Stimulated activated CD8-positive, alpha-beta memory T cell treated with anti-CD3 and anti-CD28 coated beads, Interleukin-7, amount 100 ng/mL, for 48 hours (primary cell): ENCODE measurements at regions not wholly inside any gene's neighbourhood (a gene's known extent, or its start where the extent isn't known, plus 50 kb on each side); places are given as distances from the start of the nearest gene placed in this dataset.

Experiments
- DNase-seq, 2 donors: peaks; one replicate each; pipeline ENCODE4 v3.0.0-alpha.2; 2020; ENCODE audit warnings: low read depth in 1 of 2; ENCODE audit errors: extremely low read depth in 1 of 2

- no peak for DNase-seq
Observed at GRCh38 chr2:18703555-18703954, 114.2 kb upstream of the NT5C1B start.

DNA sequence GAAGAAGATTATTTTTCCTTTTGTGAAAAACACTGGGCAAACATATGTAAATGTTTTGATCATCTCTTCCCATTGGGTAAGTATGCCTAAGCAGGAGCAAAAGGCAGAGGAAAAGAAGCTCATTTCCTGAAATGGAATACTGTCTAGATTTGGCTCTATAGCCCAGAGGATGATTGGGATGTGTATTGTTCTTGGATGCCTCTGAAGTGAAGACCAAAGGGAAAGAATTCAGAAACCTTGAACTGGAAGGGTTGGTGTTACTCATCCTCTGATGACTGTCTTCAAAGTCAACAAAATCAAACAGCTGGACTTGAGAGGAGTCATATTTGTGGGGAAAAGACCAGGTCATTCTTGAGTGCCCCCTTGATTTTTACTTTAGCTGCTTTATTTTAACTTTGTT, 112.6 kb upstream of the NT5C1B start:
- DNase-seq, result no peak

DNA sequence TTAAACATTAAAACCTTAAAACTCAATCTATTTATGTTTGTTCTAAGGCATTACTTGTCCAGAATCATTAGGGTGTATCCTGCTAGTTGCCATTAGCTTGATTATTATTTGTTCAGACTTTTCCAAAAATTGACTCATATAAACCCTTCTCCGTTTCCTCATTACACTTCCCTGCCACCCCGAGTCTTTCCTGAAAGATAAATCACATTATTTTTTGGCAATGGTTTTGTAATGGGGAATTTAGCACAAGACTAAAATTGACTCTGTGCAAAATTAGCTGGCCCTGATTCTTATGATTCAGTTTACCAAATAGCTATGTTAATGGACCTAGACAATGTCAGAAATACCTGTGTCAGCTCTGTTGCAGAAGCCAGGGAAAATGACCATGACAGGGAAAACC, 112.2 kb upstream of the NT5C1B start:
- DNase-seq, result no peak

- DNase-seq, result no peak
Observed at GRCh38 chr2:18690342-18690741, 101.0 kb upstream of the NT5C1B start.

GRCh38 chr2:18684206-18685038, 95.1 kb upstream of the NT5C1B start:
- no peak for DNase-seq

DNA sequence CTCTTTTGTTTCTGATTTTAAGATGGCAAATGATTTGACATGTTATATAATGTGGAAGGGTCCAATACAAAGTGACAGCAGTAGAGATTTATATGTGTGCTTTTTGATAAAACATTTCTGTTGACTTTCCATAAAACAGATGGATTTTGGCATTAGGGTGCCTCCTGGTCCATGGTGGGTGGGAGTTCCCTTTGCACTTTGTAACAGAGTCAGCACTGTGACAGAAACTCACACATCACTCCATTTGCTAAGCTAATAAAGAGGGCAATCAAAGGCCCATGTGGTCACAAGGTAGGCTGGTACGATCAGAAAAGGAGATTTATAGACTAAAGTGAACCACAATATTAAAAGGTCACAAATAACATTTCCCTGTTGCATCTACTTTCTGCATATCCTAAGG, 93.3 kb upstream of the NT5C1B start:
- no peak for DNase-seq

DNA sequence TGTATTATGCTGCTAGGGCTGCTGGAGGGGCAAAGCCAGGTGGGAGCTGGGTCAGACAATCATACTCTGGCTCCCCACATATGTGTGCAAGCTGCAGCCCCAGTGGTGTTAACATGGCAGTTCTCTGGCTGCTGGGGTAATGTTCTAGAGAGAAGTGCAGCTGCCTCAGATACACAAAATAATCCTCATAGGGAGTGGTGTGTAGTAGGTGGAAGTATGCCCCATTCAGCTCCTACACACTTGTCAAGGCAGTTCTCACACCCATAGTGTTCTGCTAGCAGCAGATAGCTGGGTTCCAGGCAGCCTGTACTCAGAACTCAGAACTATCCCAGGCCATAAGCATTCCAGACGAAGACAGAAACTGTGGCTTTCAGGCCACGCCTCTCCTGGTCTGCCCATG, 87.9 kb upstream of the NT5C1B start:
- DNase-seq, result no peak

DNA sequence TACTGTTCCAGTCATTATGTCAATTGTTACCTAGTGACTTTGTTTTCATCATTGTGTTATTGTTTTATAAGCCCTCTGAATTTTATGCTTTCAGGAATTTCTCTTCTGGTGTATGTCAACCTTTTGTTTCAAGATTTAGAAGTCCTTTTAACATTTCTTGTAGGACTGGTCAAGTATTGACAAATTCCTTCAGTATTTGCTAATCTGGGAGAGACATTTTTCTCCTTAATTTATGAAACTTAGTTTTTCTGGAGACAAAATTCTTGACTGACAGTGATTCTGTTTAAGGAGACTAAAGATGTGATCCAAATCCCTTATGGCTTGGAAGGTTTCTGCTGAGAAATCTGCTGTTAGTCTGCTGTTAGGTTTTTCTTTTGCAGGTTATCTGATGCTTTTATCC, 84.9 kb upstream of the NT5C1B start:
- DNase-seq, result no peak

GRCh38 chr2:18671363-18671762, 82.0 kb upstream of the NT5C1B start:
- no peak for DNase-seq

- DNase-seq, result no peak
Observed at GRCh38 chr2:18668221-18668620, 78.9 kb upstream of the NT5C1B start.

DNA sequence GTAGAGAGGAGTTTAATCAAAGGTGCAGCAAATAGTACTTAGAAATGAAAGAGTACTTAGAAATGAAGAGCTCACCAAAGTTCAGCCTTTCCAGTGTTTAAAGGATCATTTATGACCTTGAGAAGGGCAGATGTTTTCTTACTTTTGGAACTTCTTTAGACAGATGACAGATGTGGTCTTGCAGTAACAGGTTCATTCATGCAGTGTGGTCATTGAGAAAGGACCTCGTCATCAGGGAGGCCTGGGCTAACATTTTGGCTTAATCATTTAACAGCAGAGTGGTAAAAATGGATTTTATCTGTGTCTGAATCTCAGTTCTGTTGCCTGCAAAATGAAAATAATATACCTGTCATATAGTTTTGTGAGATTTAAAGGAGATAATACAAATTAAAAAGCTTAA, 75.1 kb upstream of the NT5C1B start:
- DNase-seq, result no peak

GRCh38 chr2:18663861-18664260, 74.5 kb upstream of the NT5C1B start:
- DNase-seq, result no peak

DNA sequence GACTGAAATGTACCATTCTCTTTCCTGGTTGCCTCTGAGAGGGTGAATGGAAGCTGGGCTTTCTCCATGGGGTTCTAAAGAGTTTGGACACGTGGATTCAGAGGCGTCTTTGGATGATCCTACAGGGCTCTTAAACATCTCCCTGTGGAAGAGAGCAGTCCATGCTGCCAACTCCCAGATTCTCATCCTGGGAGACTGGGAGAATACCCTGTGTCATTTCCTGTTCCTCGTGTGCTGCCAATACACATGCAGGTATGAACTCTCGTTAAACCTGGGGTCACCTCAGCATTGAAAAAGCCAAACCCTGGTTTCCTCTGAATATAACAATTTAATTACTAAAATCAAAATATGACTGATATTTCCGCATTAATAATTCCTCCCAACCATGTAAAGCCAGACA, 73.3 kb upstream of the NT5C1B start:
- no peak for DNase-seq

DNA sequence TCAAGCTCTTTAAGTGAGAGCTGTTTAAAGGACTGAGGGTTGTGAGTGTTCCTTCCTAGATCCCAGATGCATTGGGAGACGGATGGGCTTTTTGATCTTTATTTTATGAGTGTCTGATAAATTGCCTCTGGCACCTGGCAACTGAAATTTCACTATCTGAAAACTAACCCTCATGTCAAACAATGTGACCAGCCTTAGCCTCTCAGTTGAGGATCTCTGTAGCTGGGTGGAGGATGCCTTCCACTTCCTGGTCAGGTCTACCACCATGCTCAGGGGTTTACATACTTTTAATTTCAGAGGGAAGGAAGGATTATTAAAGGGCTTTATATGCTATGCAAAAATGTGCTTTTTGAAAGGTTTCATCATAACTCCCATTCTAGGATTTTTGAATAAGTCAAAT, 70.5 kb upstream of the NT5C1B start:
- no peak for DNase-seq

DNA sequence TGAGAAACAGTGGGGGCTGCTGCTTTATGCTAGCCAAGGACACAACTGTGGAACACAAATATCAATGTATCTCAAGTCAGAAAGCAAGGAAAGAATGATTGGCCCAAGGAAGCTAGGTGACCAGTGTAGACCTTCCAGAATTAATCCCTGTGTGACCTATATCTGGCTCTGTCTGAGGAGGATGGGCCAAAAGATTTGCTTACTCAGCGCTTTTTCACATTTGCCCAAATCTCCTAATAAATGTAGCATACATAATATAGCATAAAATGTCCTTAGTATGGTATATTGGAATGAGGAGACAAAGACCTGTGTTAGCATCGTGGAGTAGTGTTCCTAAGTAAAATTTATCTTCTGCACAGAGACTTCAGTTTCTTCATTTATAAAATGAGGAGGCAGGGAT, 66.7 kb upstream of the NT5C1B start:
- DNase-seq, result no peak

DNA sequence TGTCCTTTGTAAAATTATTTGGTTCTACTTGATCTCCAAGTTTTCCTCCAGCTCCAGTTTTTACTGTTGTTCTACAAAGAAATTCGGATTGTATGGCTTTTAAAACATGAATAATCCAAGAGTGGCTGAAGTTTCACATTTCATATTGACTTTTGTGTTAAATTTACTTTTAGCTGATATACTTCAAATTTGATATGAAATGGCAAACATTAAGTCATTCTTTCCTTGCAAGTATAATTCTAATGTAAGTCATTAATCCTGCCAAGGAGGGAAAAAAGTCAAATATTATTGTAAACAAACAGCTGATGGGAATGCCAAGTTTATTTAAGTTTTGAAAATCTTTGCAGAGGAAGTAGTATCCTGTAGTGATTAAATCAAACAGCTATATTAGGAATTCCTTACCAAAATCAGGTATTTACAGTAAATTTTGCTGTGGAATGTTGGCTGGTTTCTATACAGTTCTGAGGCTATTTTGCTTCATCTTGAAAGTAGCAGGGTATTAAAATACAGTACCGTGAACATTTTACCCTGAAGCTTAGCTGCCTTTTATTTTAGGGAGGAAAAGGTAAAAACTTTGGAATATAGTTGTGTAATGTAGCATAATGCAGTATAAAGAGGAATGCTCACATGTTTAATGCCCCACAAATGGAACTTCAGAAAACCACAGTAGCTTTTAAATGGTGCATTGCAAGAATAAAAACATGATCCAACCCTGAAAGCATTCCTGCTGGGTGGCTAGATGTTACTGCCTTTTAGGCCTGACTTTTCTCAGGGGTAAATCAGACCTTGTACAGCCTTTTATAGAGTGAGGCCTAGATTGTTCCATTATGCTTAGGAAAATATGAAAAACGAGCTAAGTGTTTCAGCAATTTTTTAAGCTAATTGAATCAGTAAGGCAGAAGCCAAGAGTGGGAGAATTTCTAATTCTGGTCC, 62.7 kb upstream of the NT5C1B start:
- no peak for DNase-seq

- no peak for DNase-seq
Observed at GRCh38 chr2:18650221-18650620, 60.9 kb upstream of the NT5C1B start.

DNA sequence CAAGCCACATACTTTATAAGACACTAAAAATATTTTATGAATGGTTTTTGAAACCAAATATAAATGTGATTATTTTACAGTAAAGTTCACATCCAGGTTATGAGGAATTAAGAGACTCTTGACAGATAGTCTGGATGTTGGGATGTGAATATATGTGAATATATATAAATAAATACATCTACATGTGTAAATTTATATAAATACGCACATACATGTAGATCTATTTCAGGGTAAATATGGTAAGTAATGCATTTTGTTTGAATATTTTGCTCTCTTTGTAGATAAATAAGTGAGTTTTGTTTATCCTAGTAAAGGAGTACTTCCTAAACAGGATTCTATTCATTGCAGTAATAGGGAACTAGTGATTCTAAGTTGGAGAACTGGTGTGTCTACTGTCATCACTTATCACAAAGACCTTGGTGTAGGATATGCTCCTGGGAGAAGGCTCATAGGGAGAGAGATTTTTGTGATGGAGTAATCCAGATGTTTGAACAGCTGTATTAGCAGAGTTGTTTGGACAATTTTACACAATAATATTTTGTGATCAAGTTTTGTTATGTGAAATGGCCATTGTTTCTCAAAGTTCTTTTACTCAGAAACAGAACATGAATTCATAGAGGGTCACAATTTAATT, 60.2 kb upstream of the NT5C1B start:
- DNase-seq, result no peak

GRCh38 chr2:18648161-18648560, 58.8 kb upstream of the NT5C1B start:
- DNase-seq, result no peak

GRCh38 chr2:18647731-18648130, 58.4 kb upstream of the NT5C1B start:
- no peak for DNase-seq

DNA sequence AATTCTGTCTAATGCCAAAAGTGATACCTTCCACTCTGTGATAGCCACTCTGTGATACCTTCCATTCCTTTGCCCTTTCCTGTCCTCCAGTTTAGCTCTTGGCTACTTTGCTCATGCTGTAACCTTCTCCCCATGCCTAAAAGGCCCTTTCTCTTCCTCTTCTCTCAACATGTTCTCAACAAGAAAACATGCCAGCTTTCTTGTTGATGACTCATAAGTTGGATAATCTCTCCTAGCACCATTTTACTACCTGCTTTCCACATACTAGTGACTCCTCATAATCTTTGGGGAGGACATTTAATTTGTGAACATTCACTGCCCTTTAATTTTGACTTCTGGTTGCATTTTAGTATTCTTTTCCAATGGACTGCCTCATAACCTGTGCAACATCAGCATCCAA, 55.9 kb upstream of the NT5C1B start:
- DNase-seq, result no peak

DNA sequence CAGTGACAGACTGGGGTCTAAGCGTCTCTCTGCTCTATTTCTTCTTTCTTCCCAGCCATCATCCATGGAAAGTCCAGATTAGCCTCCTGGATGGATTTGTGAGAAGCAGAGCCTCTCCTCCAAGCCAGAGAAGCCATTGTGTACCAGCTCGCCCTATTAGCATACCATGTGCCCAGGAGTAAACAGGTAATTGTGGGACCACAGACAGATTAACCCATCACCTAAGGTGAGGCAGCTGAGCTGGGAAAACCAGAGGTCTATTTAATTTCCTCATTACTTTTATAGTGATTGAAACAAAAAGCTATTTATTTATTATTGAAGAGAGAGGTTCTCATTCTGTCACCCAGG, 54.7 kb upstream of the NT5C1B start:
- no peak for DNase-seq
